AG10803 (cell line): ENCODE measurements at regions not wholly inside any gene's neighbourhood (a gene's known extent, or its start where the extent isn't known, plus 50 kb on each side); places are given as distances from the start of the nearest gene placed in this dataset.
A peak's percentile ranks its signal among the peaks of the same experiment; 100 is the strongest.
"Not testable (repeated sequence)": the region's sequence is repeated elsewhere in the genome, so short reads cannot be mapped to it uniquely, and the experiment has no call there.

Source experiments
- DNase-seq: peaks from one replicate; pipeline ENCODE4 v3.0.0; 2010; ENCODE audit warnings: low read depth
- H3K4me3 ChIP-seq: 2 replicates; pipeline ENCODE4 v1.5.1; 2011; ENCODE audit warnings: mild to moderate bottlenecking, low read length, control low read depth
- TF ChIP-seq, protein P1 (sequence below): conservative IDR thresholded peaks from 2 replicates; pipeline ENCODE4 v1.5.1; 2011; ENCODE audit warnings: mild to moderate bottlenecking, low read length, control low read depth, inconsistent platforms

DNA sequence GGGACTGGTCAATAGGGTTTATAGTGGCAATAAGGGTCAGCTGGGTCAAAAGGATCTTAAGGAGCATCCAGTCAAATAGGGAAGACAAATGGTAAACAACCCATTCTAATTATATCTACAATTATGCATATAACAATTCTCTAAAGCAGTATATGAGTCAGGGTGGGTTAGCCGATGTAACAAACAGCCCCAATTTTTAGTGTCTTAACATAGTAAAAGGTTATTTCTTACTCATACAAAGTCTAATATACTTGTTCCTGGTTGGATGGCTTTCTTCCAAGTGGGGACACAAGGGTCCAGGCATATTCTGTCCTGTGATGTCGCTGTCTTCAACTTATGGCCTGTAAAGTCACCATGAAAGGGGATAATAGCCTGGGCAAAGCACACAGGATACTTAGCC lies 97.9 kb upstream of the GALNT15 start:
- DNase-seq: no peak
- H3K4me3 ChIP-seq: no peak overlapping the region
- TF ChIP-seq, protein P1, sequence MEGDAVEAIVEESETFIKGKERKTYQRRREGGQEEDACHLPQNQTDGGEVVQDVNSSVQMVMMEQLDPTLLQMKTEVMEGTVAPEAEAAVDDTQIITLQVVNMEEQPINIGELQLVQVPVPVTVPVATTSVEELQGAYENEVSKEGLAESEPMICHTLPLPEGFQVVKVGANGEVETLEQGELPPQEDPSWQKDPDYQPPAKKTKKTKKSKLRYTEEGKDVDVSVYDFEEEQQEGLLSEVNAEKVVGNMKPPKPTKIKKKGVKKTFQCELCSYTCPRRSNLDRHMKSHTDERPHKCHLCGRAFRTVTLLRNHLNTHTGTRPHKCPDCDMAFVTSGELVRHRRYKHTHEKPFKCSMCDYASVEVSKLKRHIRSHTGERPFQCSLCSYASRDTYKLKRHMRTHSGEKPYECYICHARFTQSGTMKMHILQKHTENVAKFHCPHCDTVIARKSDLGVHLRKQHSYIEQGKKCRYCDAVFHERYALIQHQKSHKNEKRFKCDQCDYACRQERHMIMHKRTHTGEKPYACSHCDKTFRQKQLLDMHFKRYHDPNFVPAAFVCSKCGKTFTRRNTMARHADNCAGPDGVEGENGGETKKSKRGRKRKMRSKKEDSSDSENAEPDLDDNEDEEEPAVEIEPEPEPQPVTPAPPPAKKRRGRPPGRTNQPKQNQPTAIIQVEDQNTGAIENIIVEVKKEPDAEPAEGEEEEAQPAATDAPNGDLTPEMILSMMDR: no peak

DNA sequence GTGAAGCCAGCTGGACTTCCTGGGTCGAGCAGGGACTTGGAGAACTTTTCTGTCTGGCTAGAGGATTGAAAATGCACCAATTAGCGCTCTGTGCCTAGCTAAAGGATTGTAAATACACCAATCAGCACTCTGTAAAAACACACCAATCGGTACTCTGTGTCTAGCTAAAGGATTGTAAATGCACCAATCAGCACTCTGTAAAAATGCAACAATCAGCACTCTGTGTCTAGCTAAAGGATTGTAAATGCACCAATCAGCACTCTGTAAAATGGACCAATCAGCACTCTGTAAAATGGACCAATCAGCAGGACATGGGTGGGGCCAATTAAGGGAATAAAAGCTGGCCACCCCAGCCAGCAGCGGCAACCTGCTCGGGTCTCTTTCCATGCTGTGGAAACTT lies 97.3 kb upstream of the GALNT15 start:
- DNase-seq, H3K4me3 ChIP-seq: not testable (repeated sequence)

DNA sequence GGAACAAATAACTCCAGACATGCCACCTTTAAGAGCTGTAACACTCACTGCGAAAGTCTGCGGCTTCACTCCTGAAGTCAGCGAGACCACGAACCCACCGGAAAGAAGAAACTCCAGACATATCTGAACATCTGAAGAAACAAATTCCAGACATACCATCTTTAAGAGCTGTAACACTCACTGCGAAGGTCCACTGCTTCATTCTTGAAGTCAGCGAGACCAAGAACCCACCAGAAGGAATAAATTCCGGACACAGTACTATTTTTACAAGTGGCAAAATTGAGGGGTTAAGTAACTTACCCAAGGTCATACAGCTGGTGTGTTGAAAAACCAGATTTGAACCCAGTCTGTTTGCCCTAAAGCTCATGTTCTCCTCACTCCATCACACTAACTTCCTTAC lies 96.8 kb upstream of the GALNT15 start:
- not testable (repeated sequence) for DNase-seq, H3K4me3 ChIP-seq

DNA sequence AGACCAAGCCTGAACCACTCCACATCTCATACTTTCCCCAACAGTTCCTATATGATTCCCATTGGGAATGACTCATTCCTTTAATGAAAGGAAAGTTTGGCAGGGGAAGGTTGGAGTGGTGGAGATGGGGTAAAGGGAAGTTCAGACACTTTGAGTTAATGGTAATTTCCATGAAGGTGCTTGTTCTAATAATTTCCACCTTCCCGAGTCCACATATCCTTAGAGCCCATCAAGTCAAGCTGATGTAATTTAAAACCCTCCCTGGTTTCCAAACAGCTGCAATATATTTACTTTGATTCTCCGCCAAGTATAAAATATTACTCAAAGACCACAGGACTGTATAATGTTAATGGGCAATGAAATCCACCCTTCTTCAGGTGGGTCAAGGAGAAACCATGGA lies 95.0 kb upstream of the GALNT15 start:
- no peak for DNase-seq
- H3K4me3 ChIP-seq: no peak overlapping the region
- TF ChIP-seq, protein P1: no peak

DNA sequence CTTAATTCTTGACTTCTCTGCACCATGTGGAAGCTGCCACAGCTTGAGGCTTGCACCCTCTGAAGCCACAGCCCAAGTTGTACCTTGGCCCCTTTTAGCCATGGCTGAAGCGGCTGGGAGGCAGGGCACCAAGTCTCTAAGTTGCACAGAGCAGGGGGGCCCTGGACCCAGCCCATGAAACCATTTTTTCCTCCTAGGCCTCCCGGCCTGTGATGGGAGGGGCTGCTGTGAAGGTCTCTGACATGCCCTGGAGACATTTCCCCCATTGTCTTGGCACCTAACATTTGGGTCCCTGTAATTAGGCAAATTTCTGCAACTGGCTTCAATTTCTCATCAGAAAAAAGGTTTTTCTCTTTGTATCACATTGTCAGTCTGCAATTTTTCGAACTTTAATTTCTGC lies 92.8 kb upstream of the GALNT15 start:
- no peak overlapping the region for H3K4me3 ChIP-seq

DNA sequence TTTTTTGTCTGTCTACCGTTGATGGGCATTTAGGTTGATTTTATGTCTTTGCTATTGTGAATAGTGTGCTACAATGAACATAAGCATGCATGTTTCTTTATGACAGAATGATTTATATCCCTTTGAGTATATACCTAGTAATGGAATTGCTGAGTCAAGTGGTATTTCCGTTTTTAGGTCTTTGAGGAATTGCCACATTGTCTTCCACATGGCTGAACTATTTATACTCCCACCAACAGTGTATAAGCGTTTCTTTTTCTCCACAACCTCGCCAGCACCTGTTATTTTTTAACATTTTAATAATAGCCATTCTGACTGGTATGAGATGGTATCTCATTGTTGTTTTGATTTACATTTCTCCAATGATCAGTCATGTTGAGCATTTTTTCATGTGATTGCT lies 89.6 kb upstream of the GALNT15 start:
- no peak overlapping the region for H3K4me3 ChIP-seq
- DNase-seq: peak; percentile 84
- TF ChIP-seq, protein P1: no peak

More for the DNA sequence above, 92.8 kb upstream of the GALNT15 start:
- DNase-seq: no peak
- TF ChIP-seq, protein P1: no peak

DNA sequence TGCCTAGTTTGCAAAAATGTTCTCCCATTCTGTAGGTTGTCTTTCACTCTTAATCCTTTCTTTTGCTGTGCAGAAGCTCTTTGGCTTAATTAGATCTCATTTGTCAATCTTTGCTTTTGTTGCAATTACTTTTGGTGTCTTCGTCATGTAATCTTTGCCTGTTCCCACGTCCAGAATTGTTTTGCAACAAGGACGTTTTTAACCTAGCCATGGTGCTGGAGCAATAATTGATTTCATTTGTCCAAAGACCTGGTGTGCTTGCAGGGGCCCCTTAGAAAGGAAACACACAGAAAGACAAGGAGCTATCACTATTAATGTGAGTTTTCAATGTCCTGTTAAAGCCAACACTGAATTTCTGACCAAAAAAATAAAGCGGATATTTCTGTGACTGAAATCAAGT lies 89.1 kb upstream of the GALNT15 start:
- no peak overlapping the region for H3K4me3 ChIP-seq
- peak; percentile 64 for DNase-seq
- TF ChIP-seq, protein P1: no peak

DNA sequence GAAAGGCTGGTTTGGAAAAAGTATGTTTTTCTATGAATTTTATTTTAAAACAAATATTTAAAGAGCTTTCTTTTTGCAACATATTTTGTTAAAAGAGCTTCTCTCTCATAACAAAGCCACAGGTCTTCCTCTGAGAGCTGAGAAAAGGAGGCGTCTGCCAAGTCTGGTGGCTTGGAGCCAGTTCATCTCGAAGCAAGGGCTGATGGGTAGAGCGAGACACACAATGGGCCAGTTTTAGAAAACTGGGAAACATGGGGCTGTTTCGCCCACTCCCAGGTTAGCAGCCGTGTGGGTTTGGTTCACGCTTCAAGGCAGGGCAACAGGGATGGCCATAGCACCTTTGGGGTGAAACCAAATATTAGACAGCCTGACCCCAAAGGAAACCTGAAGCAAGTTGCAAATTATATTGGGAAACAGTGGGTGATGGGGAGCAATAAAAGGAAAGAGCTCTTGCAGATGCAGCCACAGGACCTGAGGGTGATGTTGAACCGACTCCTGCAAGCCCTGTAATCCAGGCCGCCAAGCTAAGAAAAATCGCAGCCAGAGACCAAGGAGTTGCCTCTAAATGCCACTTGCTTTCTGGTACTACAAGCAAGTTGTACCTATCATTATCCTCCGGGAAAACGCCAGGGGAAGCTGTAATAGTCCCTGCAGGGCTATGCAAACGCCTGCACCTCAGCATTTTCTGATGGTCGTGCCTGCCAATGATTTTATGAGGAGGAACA lies 88.4 kb upstream of the GALNT15 start:
- no peak overlapping the region for H3K4me3 ChIP-seq
- TF ChIP-seq, protein P1: no peak
- DNase-seq: no peak
